ENCODE measurements at regions not wholly inside any gene's neighbourhood (a gene's known extent, or its start where the extent isn't known, plus 50 kb on each side); places are given as distances from the start of the nearest gene placed in this dataset.

GRCh38 chr14:22379727-22380126, 209.3 kb downstream of the DAD1 start:
- Histone ChIP-seq H3K36me3 (replicated peaks in 1 of 2; ENCODE audit: control extremely low read depth in 1 of 2, control insufficient read depth in 1 of 2, extremely low read depth in 1 of 2, insufficient read depth in 2 of 2, low read length in 1 of 2) (no peaks in the 10 kb centered on the region), H3K4me3 (ENCODE audit: control extremely low read depth in 1 of 5, extremely low read depth in 1 of 5, insufficient read depth in 1 of 5, low read depth in 2 of 5, low read length in 4 of 5) (no peak overlapping the region), H3K9me3 (ENCODE audit: control extremely low read depth in 1 of 3, control insufficient read depth in 2 of 3, insufficient read depth in 1 of 3, low read length in 2 of 3) (no peaks in the 10 kb centered on the region), H3K27me3 (replicated peaks in 1 of 4; ENCODE audit: control extremely low read depth in 1 of 4, control insufficient read depth in 3 of 4, insufficient read depth in 4 of 4, low read length in 3 of 4) (no peaks in the 10 kb centered on the region), H3K79me2 (ENCODE audit: control insufficient read depth, insufficient read depth, low read length) (no peaks in the 10 kb centered on the region), H3K9ac (ENCODE audit: low read length) (no peak overlapping the region), H3K4me1 (ENCODE audit: control insufficient read depth in 2 of 2, insufficient read depth in 2 of 2, low read length in 2 of 2) (peaks cover 42 to 43% of the 10 kb centered on the region in 2 donors), H3K27ac (ENCODE audit: low read length in 2 of 2) (no peak overlapping the region), H3K4me2 (replicated peaks; ENCODE audit: low read depth, low read length, poor library complexity, severe bottlenecking) (no peak overlapping the region), H4K20me1 (ENCODE audit: control insufficient read depth, insufficient read depth, low read length, poor library complexity, severe bottlenecking) (no peaks in the 10 kb centered on the region), H2AFZ (ENCODE audit: insufficient read depth, low read depth, low read length, poor library complexity, severe bottlenecking) (no peak overlapping the region)
- Mint-ChIP-seq H3K4me1 (peaks cover 40% of the 10 kb centered on the region), H3K27ac (no peak overlapping the region), H3K9me3 (ENCODE audit: insufficient read depth) (no peaks in the 10 kb centered on the region), H3K27me3 (no peaks in the 10 kb centered on the region), H3K4me3 (no peak overlapping the region)
- intact Hi-C loops (cut with micrococcal nuclease), result loop anchor here (10.0 kb wide), 1 partner anchor 675 kb away; the partner anchor contains the start of gene CDH24
- ChIA-PET POLR2A (no interaction called here), CTCF (interaction anchor here (0.6 to 7.5 kb wide), 5 partner anchors 60 to 192 kb away, joined by 3 to 125 read pairs (median 11); no protein-coding TSS in a partner anchor)
- no peak for DNase-seq
- no peak for ATAC-seq (ENCODE audit: low read depth)
- TF ChIP-seq CTCF (IDR thresholded peaks at IDR 0.05), result no peak

- WGBS (ENCODE audit: insufficient coverage), result no CpG with 5 or more reads among the region's 2 CpGs
- intact Hi-C loops (cut with micrococcal nuclease), result no loop called here
- ChIA-PET CTCF (interaction anchor here (0.6 to 1.2 kb wide), 5 partner anchors 59 to 801 kb away, joined by 3 to 4 read pairs (median 4); no protein-coding TSS in a partner anchor), POLR2A (interaction anchor here (0.6 kb wide), 1 partner anchor 632 kb away, joined by 5 read pairs; no protein-coding TSS in a partner anchor)
- no peak overlapping the region for H3K4me3 Mint-ChIP-seq
- Histone ChIP-seq H3K4me1 (ENCODE audit: control insufficient read depth in 2 of 2, insufficient read depth in 2 of 2, low read length in 2 of 2) (peaks cover 26 to 27% of the 10 kb centered on the region in 2 donors), H2AFZ (ENCODE audit: insufficient read depth, low read depth, low read length, poor library complexity, severe bottlenecking) (no peak overlapping the region), H3K27ac (ENCODE audit: low read length in 2 of 2) (no peak overlapping the region), H3K79me2 (ENCODE audit: control insufficient read depth, insufficient read depth, low read length) (no peaks in the 10 kb centered on the region), H4K20me1 (ENCODE audit: control insufficient read depth, insufficient read depth, low read length, poor library complexity, severe bottlenecking) (no peaks in the 10 kb centered on the region), H3K9ac (ENCODE audit: low read length) (no peak overlapping the region), H3K4me2 (replicated peaks; ENCODE audit: low read depth, low read length, poor library complexity, severe bottlenecking) (no peak overlapping the region), H3K36me3 (replicated peaks in 1 of 2; ENCODE audit: control extremely low read depth in 1 of 2, control insufficient read depth in 1 of 2, extremely low read depth in 1 of 2, insufficient read depth in 2 of 2, low read length in 1 of 2) (no peaks in the 10 kb centered on the region), H3K27me3 (replicated peaks in 1 of 4; ENCODE audit: control extremely low read depth in 1 of 4, control insufficient read depth in 3 of 4, insufficient read depth in 4 of 4, low read length in 3 of 4) (no peaks in the 10 kb centered on the region), H3K9me3 (ENCODE audit: control extremely low read depth in 1 of 3, control insufficient read depth in 2 of 3, insufficient read depth in 1 of 3, low read length in 2 of 3) (no peaks in the 10 kb centered on the region), H3K4me3 (ENCODE audit: control extremely low read depth in 1 of 5, extremely low read depth in 1 of 5, insufficient read depth in 1 of 5, low read depth in 2 of 5, low read length in 4 of 5) (no peak overlapping the region)
- H3K9me3 Mint-ChIP-seq (ENCODE audit: insufficient read depth), result no peaks in the 10 kb centered on the region
- H3K27ac Mint-ChIP-seq, result no peak overlapping the region
- H3K27me3 Mint-ChIP-seq, result no peaks in the 10 kb centered on the region
- no peak for TF ChIP-seq EZH2 (IDR thresholded peaks at IDR 0.05; ENCODE audit: borderline replicate concordance, insufficient read depth, low read depth, low read length, poor library complexity, severe bottlenecking)
- no peak for TF ChIP-seq CTCF (IDR thresholded peaks at IDR 0.05)
- H3K4me1 Mint-ChIP-seq, result peaks cover 24% of the 10 kb centered on the region
- ATAC-seq (ENCODE audit: low read depth), result no peak
- DNase-seq, result no peak
Measured at GRCh38 chr14:22378181-22378580, 210.8 kb downstream of the DAD1 start.
